ENCODE measurements at regions not wholly inside any gene's neighbourhood (a gene's known extent, or its start where the extent isn't known, plus 50 kb on each side); places are given as distances from the start of the nearest gene placed in this dataset.
"Not testable (repeated sequence)": the region's sequence is repeated elsewhere in the genome, so short reads cannot be mapped to it uniquely, and the experiment has no call there.

DNA sequence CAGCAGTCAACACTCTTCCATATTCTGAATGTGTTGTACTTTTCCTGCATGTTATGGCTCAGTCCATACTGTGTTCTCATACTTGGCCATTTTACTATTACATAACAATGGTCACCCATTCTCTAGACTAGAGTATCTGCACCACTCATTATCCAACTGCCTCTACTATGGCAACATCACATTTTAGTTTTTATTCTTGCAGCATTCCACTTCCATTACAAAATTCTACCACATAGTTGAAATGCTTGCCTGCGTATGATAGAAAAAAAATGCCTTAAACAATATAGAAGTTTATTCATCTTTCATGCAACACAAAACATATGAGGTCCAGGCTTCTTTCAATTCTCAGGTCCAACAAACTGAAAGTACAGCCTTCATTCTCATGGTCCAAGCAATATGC lies 128.0 kb downstream of the TENT5A start:
- DNase-seq (ENCODE audit: low spot score): no peak

- DNase-seq (ENCODE audit: low spot score): no peak
These were observed 129.2 kb downstream of the TENT5A start for GRCh38 chr6:81623106-81623759.

- DNase-seq (ENCODE audit: low spot score): no peak
These were observed 130.6 kb downstream of the TENT5A start for GRCh38 chr6:81621816-81622395.

DNA sequence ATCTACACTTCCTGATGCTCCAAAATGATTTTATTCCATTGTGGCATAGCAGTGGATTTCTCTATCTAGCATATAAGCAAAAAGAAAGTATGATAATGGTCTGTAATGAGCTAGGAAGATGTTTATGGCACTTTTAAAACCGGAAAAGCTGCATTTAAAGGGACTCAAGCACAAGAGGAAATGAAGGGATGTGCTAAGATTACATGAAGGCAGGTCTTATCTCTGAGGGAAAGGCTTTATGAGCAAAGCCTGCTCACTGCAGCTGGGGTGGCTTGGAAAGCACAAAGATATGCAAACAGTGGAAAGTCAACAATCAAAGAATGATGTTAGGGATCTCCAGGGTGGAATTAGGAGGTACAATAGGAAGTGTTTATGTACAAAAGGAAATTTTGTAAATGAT lies 138.2 kb downstream of the TENT5A start:
- DNase-seq (ENCODE audit: low spot score): peak; percentile 28

- DNase-seq (ENCODE audit: low spot score): no peak
These were observed 138.9 kb downstream of the TENT5A start for GRCh38 chr6:81613606-81614005.

DNA sequence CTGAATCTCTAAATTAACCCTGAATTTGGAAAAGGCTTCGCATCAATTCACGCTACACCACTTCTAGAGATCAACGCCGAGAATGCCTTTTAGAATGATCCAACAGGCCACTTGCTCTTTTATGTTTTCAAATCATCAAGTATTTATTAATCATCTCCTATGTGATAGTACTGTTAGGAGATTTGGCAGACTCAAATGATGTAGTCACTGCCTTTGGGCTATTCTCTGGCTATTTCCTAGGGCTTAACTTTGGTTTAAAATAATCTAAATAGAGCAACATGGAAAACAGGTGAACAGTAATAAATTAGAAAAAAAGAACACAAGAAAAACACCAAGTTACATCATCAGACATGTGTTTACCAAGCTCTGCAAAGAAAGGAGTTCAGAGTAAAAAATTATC lies 140.3 kb downstream of the TENT5A start:
- no peak for DNase-seq (ENCODE audit: low spot score)

DNA sequence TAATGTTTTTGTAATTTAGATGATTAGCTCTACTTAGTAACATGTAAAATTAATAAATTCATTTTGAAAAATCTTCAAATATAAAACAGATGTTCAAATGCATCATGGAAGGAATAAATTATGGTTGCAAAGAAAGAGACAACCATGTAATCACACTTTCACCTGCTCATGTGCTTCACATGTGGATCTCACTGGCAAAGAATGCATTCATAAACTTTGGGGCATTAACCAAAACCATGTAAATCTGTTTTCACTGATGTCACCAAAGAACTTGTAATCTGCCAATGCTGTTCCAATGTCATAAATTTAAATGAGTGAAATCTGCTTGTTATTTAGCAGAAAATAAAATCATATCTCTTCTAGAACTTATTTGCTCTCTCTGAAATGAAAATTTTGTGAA lies 142.7 kb downstream of the TENT5A start:
- no peak for DNase-seq (ENCODE audit: low spot score)

GRCh38 chr6:81608776-81609175 lies 143.7 kb downstream of the TENT5A start:
- no peak for DNase-seq (ENCODE audit: low spot score)

DNA sequence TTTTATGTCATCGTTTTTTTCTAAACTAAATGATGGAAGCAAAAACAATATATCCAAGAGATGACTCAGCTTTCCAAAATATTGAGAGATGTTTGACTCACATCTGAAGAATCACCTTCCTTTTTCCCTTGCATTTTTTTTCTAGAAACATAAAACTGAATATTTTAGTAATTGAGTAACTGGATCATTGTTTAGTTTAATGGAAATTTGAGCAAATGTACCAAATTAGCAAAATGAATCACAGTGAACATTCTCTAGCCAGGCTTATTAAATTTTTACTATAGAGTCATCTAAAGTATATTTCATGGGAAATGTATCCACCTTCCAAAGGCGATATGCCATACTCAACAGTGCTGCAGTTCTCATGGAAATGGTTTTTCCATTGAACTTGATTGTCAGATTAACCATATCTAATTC lies 145.5 kb downstream of the TENT5A start:
- no peak for DNase-seq (ENCODE audit: low spot score)

DNA sequence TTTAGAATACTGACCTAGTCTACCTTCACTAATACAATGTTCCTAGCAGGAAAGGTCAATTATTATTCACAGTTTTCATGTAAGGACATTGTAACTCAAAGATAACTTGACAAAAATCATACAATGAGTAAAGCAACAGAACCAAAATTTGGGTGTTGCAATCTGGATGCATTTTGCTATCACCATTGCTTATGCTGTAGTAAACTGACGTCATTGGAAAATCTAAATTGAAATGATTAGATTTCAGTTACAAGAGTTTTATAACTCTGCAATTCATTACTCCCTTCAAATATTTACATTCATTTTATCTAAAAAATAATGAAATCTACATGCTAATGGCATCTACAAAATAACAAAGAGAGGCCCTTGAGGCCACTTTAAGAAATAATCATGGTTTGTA lies 147.0 kb downstream of the TENT5A start:
- no peak for DNase-seq (ENCODE audit: low spot score)

- no peak for DNase-seq (ENCODE audit: low spot score)
These were observed 150.6 kb downstream of the TENT5A start for GRCh38 chr6:81601918-81602317.

DNA sequence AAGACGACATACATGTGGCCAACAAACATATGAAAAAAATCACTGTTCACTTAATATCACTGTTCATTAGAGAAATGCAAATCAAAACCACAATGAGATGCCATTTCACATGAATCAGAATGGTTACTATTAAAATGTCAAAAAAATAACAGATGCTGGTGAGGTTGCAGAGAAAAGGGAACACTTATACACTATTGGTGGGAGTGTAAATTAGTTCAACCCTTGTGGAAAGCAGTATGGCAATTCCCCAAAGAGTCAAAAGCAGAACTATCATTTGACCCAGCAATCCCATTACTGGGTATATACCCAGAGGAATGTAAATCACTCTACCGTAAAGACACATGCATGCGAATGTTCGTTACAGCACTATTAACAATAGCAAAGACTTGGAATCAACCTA lies 152.0 kb downstream of the TENT5A start:
- not testable (repeated sequence) for DNase-seq (ENCODE audit: low spot score)

DNA sequence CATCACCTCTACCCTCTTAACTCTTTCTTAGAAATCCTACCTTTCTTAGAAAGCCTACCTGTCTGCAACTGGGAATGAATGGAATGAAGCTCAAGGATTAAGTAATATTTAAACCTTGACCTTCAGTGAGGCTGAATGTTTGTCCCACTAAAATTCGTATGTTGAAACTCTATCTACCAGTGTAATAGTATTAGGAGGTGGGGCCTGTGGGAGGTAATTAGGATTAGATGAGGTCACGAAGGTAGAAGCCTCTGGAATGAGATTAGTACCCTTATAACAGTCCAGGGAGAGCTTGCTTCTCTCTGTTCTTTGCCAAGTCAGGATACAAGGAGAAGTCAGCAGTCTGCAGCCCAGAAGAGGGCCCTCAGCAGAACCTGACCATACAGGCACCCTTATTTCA lies 158.0 kb downstream of the TENT5A start:
- no peak for DNase-seq (ENCODE audit: low spot score)

DNA sequence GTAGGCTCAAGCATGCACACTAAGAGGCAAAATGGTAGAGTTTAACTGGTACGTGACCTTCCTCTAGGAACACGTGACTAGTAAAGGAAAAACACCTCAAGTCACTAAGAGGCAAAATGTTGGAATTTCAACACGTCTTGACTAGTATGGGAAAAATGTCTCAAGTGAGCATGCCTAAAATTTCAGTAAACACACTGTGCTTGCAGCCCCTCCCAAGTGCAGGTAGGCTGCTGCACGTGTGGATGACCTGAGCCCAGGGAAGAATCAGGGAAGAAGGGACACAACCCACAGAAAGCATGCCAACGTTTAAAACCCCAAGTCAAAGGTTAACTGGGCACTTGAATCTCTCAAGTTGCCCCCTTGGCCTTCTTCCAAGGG lies 162.2 kb downstream of the TENT5A start:
- DNase-seq (ENCODE audit: low spot score): no peak

DNA sequence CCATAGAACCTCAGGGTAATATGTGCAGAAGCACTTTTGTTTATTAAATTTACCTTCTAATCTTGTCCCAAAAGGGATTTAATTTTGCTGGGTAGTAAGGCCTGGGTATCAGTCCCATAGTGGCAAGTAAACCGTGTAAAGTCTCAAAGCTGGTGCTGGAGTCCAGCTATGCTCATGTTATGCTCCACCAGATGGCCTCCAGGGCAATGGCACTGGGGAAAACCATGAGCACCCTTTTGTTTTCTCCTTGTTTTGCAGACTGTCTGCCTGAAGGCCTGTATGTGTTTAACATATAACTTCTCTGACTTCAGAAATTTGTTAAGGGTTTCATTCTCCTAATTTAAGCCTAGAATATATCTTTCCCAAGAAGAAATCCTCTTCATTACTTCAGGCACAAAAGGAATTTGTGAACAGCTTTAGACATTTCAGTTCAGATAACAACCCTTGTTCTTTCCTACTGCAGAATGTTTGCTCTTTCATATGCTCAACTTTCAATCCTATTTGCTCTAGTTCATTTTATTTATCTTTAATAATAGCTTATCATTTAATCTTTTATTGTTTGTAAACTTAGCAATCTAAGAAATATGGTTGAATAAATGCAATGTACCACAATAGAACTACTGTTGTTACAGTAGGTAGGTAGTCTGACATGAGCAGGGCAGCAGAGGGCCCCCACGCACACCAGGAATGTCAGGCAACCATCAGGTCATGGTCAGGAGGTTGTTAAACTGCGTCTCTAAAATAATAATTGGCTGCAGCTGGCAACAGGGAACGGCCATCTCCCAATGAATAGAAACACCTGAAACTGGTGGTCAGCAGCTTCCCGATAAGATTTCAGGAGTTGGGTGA lies 162.8 kb downstream of the TENT5A start:
- peak; percentile 15 for DNase-seq (ENCODE audit: low spot score)

DNA sequence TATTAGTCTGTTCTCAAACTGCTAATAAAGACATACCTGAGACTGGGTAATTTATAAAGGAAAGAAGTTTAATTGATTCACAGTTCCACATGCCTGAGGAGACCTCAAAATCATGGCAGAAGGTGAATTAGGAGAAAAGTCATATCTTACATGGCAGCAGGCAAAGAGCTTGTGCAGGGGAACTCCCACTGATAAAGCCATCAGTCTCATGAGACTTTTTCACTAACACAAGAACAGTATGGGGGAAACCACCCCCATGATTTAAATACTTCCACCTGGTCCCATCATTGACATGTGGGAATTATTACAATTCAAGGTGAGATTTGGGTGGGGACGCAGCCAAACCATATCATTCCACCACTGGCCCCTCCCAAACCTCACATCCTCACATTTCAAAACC lies 166.8 kb downstream of the TENT5A start:
- not testable (repeated sequence) for DNase-seq (ENCODE audit: low spot score)

- DNase-seq (ENCODE audit: low spot score): not testable (repeated sequence)
These were observed 168.3 kb downstream of the TENT5A start for GRCh38 chr6:81584156-81584555.

DNA sequence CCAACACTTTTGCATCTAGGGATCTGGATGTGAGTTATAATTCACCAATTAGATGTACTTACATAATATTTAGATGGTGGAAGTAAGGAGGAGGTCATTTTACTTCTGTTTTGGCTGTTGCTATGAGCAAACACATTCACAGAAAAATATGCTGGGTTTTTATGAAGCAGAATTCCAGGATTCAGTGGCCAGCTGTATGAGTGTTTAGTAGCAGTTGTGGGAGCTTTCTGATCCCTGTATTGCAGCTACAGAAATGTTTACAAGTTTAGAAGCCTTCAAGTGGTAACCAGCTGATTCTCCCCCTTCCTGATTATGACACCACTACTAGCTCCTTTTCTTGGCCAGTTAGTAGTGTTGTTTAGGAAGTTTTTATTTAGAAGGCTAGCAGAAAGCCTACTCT lies 177.0 kb downstream of the TENT5A start:
- no peak for DNase-seq (ENCODE audit: low spot score)

DNA sequence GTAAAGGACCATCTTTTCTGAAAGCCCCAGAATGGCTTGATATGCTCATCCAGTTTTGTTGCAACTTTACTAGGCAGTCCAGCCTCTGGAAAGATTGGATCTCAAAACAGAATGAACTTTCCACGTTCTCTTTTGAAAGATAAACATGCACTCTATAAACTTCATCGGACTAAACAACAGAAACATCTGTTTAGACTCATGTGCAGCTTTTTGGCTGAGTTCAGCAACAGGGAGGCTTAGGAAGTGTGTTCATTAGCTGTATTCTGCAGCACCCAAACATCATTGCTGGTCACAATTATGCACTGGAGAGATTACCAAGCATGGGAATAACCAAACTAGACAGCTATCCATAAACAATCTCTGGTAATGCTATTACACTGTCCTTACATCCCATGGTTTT lies 180.5 kb downstream of the TENT5A start:
- DNase-seq (ENCODE audit: low spot score): no peak

- no peak for DNase-seq (ENCODE audit: low spot score)
These were observed 181.8 kb downstream of the TENT5A start for GRCh38 chr6:81570681-81571080.

DNA sequence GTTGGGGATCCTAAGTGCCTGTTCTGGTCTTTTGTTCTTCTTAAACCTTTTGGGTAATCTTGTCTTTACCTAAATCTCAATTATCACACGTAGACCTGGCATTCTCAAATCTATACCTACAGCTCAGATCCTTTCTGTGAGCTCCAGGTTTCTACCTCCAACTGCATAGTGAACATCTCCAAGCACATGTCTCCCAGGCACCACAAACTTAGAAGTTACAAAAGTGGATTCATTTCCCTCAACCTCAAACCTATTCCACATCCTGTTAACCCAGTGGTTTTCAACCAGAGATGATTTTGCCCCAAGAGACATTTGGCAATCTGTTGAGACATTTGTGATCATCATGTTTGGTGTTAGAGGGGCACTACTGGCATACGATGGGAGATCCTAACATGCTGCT lies 183.5 kb downstream of the TENT5A start:
- no peak for DNase-seq (ENCODE audit: low spot score)

DNA sequence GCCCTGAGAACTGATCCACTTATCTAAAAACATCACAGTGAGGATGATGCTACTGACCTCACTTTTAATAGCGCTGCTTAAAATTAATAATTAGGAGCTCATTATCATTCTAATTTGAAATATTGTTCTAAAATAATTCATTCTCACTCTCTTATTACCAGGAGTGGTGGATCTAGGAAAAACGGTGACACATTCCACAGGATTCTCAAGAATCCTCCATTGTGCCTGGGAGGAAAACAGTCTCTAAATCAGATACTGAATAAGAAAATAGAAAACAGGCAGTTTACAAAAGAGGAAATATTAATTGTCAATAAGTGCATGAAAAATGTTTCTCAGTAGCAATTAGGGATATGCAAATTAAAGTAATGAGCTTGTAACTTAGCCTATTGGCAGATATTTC lies 187.4 kb downstream of the TENT5A start:
- DNase-seq (ENCODE audit: low spot score): no peak

GRCh38 chr6:81564470-81565068 lies 187.9 kb downstream of the TENT5A start:
- DNase-seq (ENCODE audit: low spot score): no peak

All from HuH-7 (cell line).